Naive B cell (primary cell): ENCODE measurements at regions not wholly inside any gene's neighbourhood (a gene's known extent, or its start where the extent isn't known, plus 50 kb on each side); places are given as distances from the start of the nearest gene placed in this dataset.

Experiments
- ATAC-seq, 2 donors: fragments of 150-1000 bp; cut with Tn5 transposase; 2 replicates each; pipeline ENCODE4 v1.10.0; 2021; ENCODE audit warnings: low read depth in 2 of 2, mild to moderate bottlenecking in 2 of 2, moderate library complexity in 2 of 2
- DNase-seq: peaks from one replicate; pipeline ENCODE4 v3.0.0; 2022
- H3K27ac Mint-ChIP-seq, 6 donors: one replicate each; pipeline ENCODE4 v1.8.0; 2020 to 2022; ENCODE audit warnings: mild to moderate bottlenecking in 6 of 6, mixed read lengths in 6 of 6, moderate library complexity in 5 of 6, inconsistent platforms in 2 of 6
- H3K27me3 Mint-ChIP-seq, 3 donors: one replicate each; pipeline ENCODE4 v1.8.0; 2021 to 2022; ENCODE audit warnings: mixed read lengths in 3 of 3, mild to moderate bottlenecking in 1 of 3
- H3K36me3 Mint-ChIP-seq, 2 donors: one replicate each; pipeline ENCODE4 v1.8.0; 2020 to 2022; ENCODE audit warnings: mixed read lengths in 2 of 2, inconsistent platforms in 1 of 2, mild to moderate bottlenecking in 1 of 2
- H3K4me1 Mint-ChIP-seq, 3 donors: one replicate each; pipeline ENCODE4 v1.8.0; 2020 to 2022; ENCODE audit warnings: mixed read lengths in 3 of 3, inconsistent platforms in 1 of 3, mild to moderate bottlenecking in 1 of 3, moderate library complexity in 1 of 3
- H3K4me3 Mint-ChIP-seq, 8 donors: one replicate each; pipeline ENCODE4 v1.8.0; 2020 to 2022; ENCODE audit warnings: mild to moderate bottlenecking in 8 of 8, mixed read lengths in 8 of 8, moderate library complexity in 8 of 8, inconsistent platforms in 2 of 8
- H3K9me3 Mint-ChIP-seq, 7 donors: one replicate each; pipeline ENCODE4 v1.8.0; 2020 to 2022; ENCODE audit warnings: mixed read lengths in 7 of 7, mild to moderate bottlenecking in 5 of 7, inconsistent platforms in 2 of 7, moderate library complexity in 1 of 7

- Mint-ChIP-seq H3K36me3 (no peaks in the 10 kb centered on the region), H3K27me3 (peaks cover 0 to 8% (median 4%) of the 10 kb centered on the region in 3 donors), H3K27ac (no peak overlapping the region), H3K4me3 (no peak overlapping the region), H3K9me3 (peaks cover 0 to 18% (median 9%) of the 10 kb centered on the region in 7 donors), H3K4me1 (no peaks in the 10 kb centered on the region)
- DNase-seq (no peak), ATAC-seq (no peak)
Measured at GRCh38 chr4:141425124-141425523, 204.4 kb downstream of the ZNF330 start.

GRCh38 chr4:141427726-141428296, 207.1 kb downstream of the ZNF330 start:
- Mint-ChIP-seq H3K4me3 (no peak overlapping the region), H3K36me3 (no peaks in the 10 kb centered on the region), H3K9me3 (peaks cover 0 to 7% (median 0%) of the 10 kb centered on the region in 7 donors), H3K4me1 (no peaks in the 10 kb centered on the region), H3K27ac (no peak overlapping the region), H3K27me3 (peaks cover 0 to 8% (median 4%) of the 10 kb centered on the region in 3 donors)
- DNase-seq (no peak), ATAC-seq (no peak)

GRCh38 chr4:141429933-141430332, 206.4 kb upstream of the IL15 start:
- H3K4me1 Mint-ChIP-seq: no peaks in the 10 kb centered on the region
- H3K27me3 Mint-ChIP-seq: peaks cover 0 to 8% (median 4%) of the 10 kb centered on the region in 3 donors
- DNase-seq (no peak), ATAC-seq (no peak)
- H3K36me3 Mint-ChIP-seq: no peaks in the 10 kb centered on the region
- H3K9me3 Mint-ChIP-seq: peaks cover 0 to 4% (median 0%) of the 10 kb centered on the region in 7 donors
- H3K4me3 Mint-ChIP-seq: no peak overlapping the region
- no peak overlapping the region for H3K27ac Mint-ChIP-seq

- no peak overlapping the region for H3K4me3 Mint-ChIP-seq
- no peak overlapping the region for H3K27ac Mint-ChIP-seq
- no peaks in the 10 kb centered on the region for H3K36me3 Mint-ChIP-seq
- H3K27me3 Mint-ChIP-seq: peaks cover 0 to 8% (median 4%) of the 10 kb centered on the region in 3 donors
- DNase-seq (no peak), ATAC-seq (no peak)
- no peaks in the 10 kb centered on the region for H3K4me1 Mint-ChIP-seq
- H3K9me3 Mint-ChIP-seq: peaks cover 0 to 4% (median 0%) of the 10 kb centered on the region in 7 donors
Measured at GRCh38 chr4:141430686-141431085, 205.7 kb upstream of the IL15 start.

- H3K27me3 Mint-ChIP-seq: no peaks in the 10 kb centered on the region
- H3K4me3 Mint-ChIP-seq: no peak overlapping the region
- H3K36me3 Mint-ChIP-seq: no peaks in the 10 kb centered on the region
- DNase-seq: no peak
- no peaks in the 10 kb centered on the region for H3K4me1 Mint-ChIP-seq
- H3K9me3 Mint-ChIP-seq: peaks cover 0 to 4% (median 0%) of the 10 kb centered on the region in 7 donors
- no peak overlapping the region for H3K27ac Mint-ChIP-seq
- ATAC-seq: no peak
Measured at GRCh38 chr4:141432000-141432712, 204.2 kb upstream of the IL15 start.

GRCh38 chr4:141435446-141436225, 200.7 kb upstream of the IL15 start:
- H3K27ac Mint-ChIP-seq: no peak overlapping the region
- ATAC-seq: no peak
- H3K4me1 Mint-ChIP-seq: no peaks in the 10 kb centered on the region
- H3K27me3 Mint-ChIP-seq: no peaks in the 10 kb centered on the region
- H3K4me3 Mint-ChIP-seq: no peak overlapping the region
- DNase-seq: no peak
- no peaks in the 10 kb centered on the region for H3K36me3 Mint-ChIP-seq
- H3K9me3 Mint-ChIP-seq: peaks cover 0 to 4% (median 0%) of the 10 kb centered on the region in 7 donors

- H3K27me3 Mint-ChIP-seq: peaks cover 0 to 4% (median 0%) of the 10 kb centered on the region in 3 donors
- no peak for DNase-seq
- no peak overlapping the region for H3K4me3 Mint-ChIP-seq
- no peaks in the 10 kb centered on the region for H3K4me1 Mint-ChIP-seq
- ATAC-seq: no peak
- peaks cover 0 to 2% (median 0%) of the 10 kb centered on the region in 7 donors for H3K9me3 Mint-ChIP-seq
- no peaks in the 10 kb centered on the region for H3K36me3 Mint-ChIP-seq
- H3K27ac Mint-ChIP-seq: no peak overlapping the region
Measured at GRCh38 chr4:141439223-141439622, 197.2 kb upstream of the IL15 start.

- H3K36me3 Mint-ChIP-seq: no peaks in the 10 kb centered on the region
- ATAC-seq (no peak), DNase-seq (no peak)
- peaks cover 0 to 13% (median 2%) of the 10 kb centered on the region in 7 donors for H3K9me3 Mint-ChIP-seq
- H3K27me3 Mint-ChIP-seq: no peaks in the 10 kb centered on the region
- H3K4me1 Mint-ChIP-seq: no peaks in the 10 kb centered on the region
- no peak overlapping the region for H3K4me3 Mint-ChIP-seq
- H3K27ac Mint-ChIP-seq: no peak overlapping the region
Measured at GRCh38 chr4:141447761-141448160, 188.6 kb upstream of the IL15 start.

- DNase-seq: no peak
- Mint-ChIP-seq H3K9me3 (peaks cover 0 to 13% (median 2%) of the 10 kb centered on the region in 7 donors), H3K4me3 (no peak overlapping the region), H3K36me3 (no peaks in the 10 kb centered on the region), H3K27ac (no peak overlapping the region), H3K4me1 (no peaks in the 10 kb centered on the region), H3K27me3 (no peaks in the 10 kb centered on the region)
- ATAC-seq: no peak
Measured at GRCh38 chr4:141448490-141448889, 187.9 kb upstream of the IL15 start.

- Mint-ChIP-seq H3K27me3 (no peaks in the 10 kb centered on the region), H3K36me3 (no peaks in the 10 kb centered on the region), H3K4me3 (no peak overlapping the region), H3K9me3 (peaks cover 0 to 13% (median 2%) of the 10 kb centered on the region in 7 donors), H3K27ac (no peak overlapping the region), H3K4me1 (no peaks in the 10 kb centered on the region)
- no peak for ATAC-seq
- DNase-seq: no peak
Measured at GRCh38 chr4:141449927-141450326, 186.5 kb upstream of the IL15 start.

- ATAC-seq: no peak
Measured at GRCh38 chr4:141455651-141456050, 180.7 kb upstream of the IL15 start.

GRCh38 chr4:141457653-141458052, 178.7 kb upstream of the IL15 start:
- Mint-ChIP-seq H3K9me3 (peaks cover 0 to 4% (median 0%) of the 10 kb centered on the region in 7 donors), H3K27ac (no peak overlapping the region), H3K27me3 (no peaks in the 10 kb centered on the region), H3K36me3 (no peaks in the 10 kb centered on the region), H3K4me3 (no peak overlapping the region), H3K4me1 (no peaks in the 10 kb centered on the region)
- ATAC-seq (no peak), DNase-seq (no peak)

More at GRCh38 chr4:141455651-141456050, 180.7 kb upstream of the IL15 start:
- Mint-ChIP-seq H3K27ac (no peak overlapping the region), H3K9me3 (peaks cover 0 to 8% (median 1%) of the 10 kb centered on the region in 7 donors), H3K27me3 (no peaks in the 10 kb centered on the region), H3K4me1 (no peaks in the 10 kb centered on the region), H3K36me3 (no peaks in the 10 kb centered on the region), H3K4me3 (no peak overlapping the region)
- no peak for DNase-seq

GRCh38 chr4:141458501-141458900, 177.9 kb upstream of the IL15 start:
- peaks cover 0 to 4% (median 0%) of the 10 kb centered on the region in 7 donors for H3K9me3 Mint-ChIP-seq

GRCh38 chr4:141459020-141459419, 177.4 kb upstream of the IL15 start:
- no peak for DNase-seq
- H3K4me3 Mint-ChIP-seq: no peak overlapping the region
- peaks cover 0 to 2% (median 0%) of the 10 kb centered on the region in 3 donors for H3K27me3 Mint-ChIP-seq
- no peaks in the 10 kb centered on the region for H3K4me1 Mint-ChIP-seq
- peaks cover 0 to 4% (median 0%) of the 10 kb centered on the region in 7 donors for H3K9me3 Mint-ChIP-seq
- no peak overlapping the region for H3K27ac Mint-ChIP-seq
- ATAC-seq: no peak
- H3K36me3 Mint-ChIP-seq: no peaks in the 10 kb centered on the region

More at GRCh38 chr4:141458501-141458900, 177.9 kb upstream of the IL15 start:
- ATAC-seq (no peak), DNase-seq (no peak)
- no peaks in the 10 kb centered on the region for H3K27me3 Mint-ChIP-seq
- no peaks in the 10 kb centered on the region for H3K4me1 Mint-ChIP-seq
- no peak overlapping the region for H3K4me3 Mint-ChIP-seq
- H3K27ac Mint-ChIP-seq: no peak overlapping the region
- H3K36me3 Mint-ChIP-seq: no peaks in the 10 kb centered on the region
